ENCODE measurements at regions not wholly inside any gene's neighbourhood (a gene's known extent, or its start where the extent isn't known, plus 50 kb on each side); places are given as distances from the start of the nearest gene placed in this dataset.
"Not testable (repeated sequence)": the region's sequence is repeated elsewhere in the genome, so short reads cannot be mapped to it uniquely, and the experiment has no call there.

GRCh38 chr5:164300295-164300694 is 794.9 kb downstream of the MAT2B start:
- DNase-seq (ENCODE audit: low spot score), result no peak

DNA sequence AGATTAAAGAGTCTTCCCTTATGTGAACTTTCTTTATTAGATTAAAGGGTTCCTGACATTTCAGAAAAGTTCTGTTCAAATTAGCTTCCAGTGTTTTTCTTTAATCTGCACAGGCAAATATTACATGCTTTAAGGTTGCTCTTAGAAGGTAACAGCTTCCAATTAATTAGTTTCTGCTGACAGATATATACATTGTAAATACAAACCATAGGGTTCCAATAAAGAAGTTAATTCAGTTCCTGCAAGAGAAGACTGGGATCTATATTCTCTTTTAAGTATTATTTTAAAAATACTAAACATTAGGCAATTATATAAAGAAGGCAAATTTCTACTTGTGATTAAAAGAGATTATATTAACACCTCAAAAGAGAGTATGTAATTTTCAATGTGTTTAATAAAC is 795.7 kb downstream of the MAT2B start:
- DNase-seq (ENCODE audit: low spot score), result no peak

DNA sequence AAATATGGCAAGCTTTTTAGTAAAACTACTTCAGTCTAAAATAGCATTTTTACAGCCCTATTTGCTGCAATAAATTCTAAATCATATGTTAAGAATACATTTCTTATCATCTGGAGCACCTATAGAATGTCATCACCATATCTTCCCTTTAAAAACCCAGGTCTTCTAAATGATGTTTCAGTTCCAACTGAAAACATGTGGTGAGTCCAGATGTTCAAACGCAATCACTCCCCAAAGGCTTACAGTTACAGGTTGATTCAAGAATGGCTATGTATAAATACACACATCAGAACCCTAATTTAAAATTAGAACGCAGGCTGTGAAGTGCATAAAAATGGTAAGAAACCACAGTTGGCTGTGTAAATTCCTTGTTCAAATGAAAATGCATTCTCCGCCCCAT is 796.3 kb downstream of the MAT2B start:
- no peak for DNase-seq (ENCODE audit: low spot score)

GRCh38 chr5:164302533-164303235 is 797.3 kb downstream of the MAT2B start:
- no peak for DNase-seq (ENCODE audit: low spot score)

- DNase-seq (ENCODE audit: low spot score), result no peak
Observed at GRCh38 chr5:164303646-164304215, 798.3 kb downstream of the MAT2B start.

DNA sequence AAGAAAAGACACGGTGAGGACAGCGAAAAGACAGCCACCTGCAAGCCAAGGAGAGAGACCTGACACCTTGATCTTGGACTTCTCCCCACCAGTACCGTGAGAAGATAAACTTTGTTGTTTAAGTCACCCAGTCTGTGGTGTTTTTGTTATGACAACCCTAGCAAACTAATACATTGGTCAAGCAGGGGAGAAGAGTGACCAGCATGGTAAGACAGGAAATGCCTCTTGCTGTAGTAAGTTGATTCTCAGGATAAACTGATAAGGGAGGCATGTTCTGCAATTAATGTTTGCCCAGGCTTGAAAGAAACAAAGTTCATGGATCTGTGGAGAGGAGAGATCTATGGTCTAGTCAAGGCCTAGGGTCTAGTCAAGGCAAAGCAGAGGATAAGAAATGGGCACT is 801.2 kb downstream of the MAT2B start:
- DNase-seq (ENCODE audit: low spot score), result no peak

- DNase-seq (ENCODE audit: low spot score), result no peak
Observed at GRCh38 chr5:164312801-164313200, 807.4 kb downstream of the MAT2B start.

DNA sequence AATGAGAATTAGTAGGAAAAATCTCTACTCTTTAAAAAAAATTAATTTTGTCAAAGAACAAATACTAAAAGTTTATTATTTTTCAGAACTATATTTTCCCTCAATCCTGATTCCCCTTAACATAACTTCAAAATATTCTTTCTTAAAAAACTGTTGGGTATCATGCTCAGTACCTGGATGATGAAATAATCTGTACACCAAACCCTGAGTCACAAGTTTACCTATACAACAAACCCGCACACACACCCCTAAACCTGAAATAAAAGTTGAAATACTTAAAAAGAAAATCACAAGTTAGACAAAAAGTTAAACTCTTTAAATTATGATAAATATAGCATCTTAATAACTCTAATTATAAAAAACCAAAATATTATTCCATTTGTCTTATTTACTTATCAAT is 812.3 kb downstream of the MAT2B start:
- DNase-seq (ENCODE audit: low spot score), result no peak

DNA sequence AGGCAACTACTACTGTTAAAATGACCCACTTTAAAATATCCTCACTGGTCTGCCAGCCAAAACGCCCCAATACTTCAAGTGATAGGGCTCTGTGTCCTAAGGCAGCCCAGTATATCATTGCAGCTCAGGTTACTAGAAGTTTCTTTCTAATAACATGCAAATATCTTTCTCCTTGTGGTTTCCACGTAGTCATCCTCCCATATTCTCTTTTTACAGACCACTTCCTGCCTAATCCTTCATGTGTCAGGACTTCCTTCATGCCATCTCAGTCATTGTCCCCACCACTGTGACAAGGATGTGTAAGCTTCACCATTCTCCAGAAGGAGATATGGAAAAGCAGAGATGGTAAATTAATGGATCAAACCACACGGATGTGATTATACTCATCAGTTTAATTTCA is 813.7 kb downstream of the MAT2B start:
- DNase-seq (ENCODE audit: low spot score), result no peak

GRCh38 chr5:164324239-164324638 is 818.8 kb downstream of the MAT2B start:
- no peak for DNase-seq (ENCODE audit: low spot score)

- DNase-seq (ENCODE audit: low spot score), result no peak
Observed at GRCh38 chr5:164326219-164326618, 820.8 kb downstream of the MAT2B start.

DNA sequence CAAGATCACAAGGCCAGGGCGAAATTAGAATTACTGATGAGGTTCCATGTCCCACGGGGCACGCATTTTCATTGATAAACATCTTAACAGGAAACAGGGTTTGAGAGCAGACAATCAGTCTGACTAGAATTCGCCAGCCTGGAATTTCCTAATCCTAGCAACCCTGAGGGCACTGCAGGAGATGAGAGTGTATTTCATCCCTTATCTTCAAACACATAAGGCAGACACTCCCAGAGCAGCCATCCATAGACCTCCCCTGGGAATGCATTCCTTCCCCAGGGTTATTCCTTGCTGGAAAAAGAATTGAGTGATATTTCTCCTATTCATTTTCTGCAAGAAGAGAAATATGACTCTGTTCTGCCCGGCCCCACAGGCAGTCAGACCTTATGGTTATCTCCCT is 821.7 kb downstream of the MAT2B start:
- not testable (repeated sequence) for DNase-seq (ENCODE audit: low spot score)

DNA sequence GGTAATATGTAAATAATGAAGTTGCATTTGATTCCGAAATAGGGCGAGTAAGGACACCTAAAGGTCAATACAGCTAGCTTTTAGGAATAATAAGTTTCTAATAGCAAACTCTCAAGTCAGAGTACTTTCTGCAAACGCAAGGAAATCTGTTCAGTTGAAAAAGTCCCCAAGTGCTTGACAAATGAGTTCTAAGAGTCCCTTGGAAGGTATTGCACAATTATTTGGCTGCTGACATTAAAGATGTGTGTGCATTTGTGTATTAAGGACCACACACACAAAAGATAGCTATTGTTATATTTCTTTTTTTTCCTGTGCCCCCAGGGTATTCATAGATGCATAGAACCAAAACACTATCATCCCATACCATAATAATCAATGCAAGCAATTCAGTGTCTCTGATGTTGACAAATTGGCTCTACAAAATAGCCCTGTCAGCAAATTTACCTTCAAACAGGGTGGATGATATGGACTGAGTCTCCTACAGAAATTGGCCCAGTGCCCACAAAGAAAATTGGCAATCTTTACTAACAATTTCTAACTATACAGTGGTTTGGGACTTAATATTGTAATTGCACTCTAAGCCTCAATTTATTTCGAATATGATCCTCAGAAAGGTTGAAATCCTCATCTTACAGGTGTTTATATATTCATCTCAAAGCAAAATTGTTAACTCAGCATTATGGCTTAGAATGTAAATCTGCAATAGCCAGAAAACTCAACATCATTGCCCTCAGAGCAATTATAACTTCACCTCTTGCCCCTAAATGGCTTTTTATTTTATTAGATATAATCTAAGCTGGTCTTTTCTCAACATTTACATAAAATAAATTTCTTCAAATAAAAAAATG is 827.2 kb downstream of the MAT2B start:
- no peak for DNase-seq (ENCODE audit: low spot score)

DNA sequence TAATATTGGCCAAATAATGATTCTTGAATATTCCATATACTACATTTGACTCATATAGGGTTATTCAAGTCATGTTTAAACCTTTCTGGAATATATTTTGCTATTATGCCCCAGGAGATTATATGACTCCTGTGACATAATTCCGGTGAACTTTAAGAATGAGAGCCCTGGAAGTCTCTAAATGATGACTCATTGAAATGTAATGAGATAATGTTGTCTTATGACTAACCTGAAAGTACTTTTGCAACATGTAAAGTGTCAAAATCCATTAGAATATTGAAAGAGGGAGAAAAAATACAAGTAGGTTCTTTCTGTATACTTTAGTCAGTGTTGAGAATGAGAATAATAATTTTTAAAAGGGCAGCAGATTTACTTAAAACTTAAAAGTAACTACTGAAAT is 830.4 kb downstream of the MAT2B start:
- DNase-seq (ENCODE audit: low spot score), result no peak

DNA sequence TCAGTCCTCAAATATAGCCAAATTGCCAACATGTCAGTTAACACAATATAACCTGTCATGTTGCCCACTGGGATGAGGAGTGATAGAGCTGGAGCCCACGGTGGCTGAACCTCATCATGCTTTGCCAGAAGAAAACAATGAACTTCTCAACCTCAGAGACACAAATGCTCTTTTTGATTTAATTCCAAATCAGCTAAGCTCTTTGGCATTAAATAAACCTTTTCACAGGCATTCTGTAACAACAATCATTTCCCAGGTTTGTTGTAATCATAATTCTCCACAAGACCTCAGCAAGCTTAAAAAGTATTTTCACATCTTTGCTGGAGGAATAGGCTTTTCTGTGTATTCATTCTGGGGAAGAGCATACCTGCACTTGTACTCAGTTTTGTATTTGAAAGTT is 830.9 kb downstream of the MAT2B start:
- no peak for DNase-seq (ENCODE audit: low spot score)

DNA sequence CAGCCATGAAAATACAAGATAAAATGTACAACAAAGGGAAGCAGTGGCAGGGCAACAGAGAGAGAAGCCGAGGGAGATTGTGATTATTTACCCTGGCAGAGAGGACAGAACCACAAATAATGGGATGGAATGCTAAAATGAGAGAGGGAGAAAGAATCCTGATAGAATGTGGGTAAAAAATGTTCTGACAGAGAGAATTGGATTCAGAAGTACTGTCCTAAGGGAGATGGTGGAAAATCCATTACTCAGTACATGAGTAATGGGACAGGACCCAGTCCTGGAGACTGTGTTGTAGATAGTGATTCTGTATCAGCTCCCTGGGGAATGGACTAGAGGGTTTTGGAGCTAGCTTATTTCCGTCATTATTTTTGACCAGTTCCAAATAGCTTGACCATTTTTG is 831.5 kb downstream of the MAT2B start:
- DNase-seq (ENCODE audit: low spot score), result no peak

DNA sequence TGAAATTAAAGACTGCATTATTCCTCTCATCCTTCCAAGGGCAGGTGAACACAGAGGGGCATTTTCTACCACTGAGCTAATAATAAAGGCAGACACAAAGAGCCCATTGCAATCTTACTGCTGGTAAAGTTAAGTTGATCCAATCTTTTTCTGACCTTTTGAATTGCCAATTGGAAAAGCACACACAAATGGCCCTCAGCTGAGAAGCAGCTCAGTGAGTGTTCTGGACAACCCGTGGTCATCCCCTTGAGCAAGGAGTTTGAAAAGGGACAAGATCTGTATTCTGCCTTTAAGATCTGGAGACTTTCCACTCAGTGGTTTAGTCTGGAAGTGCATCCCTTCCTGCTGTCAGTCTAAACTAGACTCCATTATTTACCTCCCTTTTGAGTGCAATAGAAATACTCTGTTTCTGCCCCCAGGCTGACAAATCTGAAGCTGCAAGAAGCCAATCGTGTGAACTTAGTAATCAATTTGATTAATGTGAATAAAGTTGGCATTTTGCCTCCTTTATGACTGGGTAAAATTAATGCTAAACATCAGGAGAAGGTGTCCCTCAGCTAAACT is 835.7 kb downstream of the MAT2B start:
- no peak for DNase-seq (ENCODE audit: low spot score)

GRCh38 chr5:164345173-164345849 is 839.9 kb downstream of the MAT2B start:
- no peak for DNase-seq (ENCODE audit: low spot score)

DNA sequence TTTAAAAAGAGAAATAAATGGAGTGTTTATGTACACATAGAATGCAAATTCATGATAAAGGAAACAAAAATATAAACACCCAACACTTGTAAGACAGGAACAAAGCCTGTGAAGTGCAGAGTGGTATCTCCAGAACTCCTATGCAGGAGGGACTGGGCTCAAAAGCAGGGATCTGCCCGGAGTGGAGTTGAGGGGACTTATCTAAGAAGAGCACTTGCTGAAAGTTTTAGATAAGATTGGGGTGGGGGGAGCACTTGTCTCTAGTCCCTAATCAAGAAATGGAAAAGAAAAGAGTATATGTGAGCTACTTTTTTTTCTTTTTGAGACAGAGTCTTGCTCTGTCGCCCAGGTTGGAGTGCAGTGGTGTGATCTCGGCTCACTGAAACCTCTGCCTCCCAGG is 840.4 kb downstream of the MAT2B start:
- no peak for DNase-seq (ENCODE audit: low spot score)

GRCh38 chr5:164346785-164347630 is 841.6 kb downstream of the MAT2B start:
- no peak for DNase-seq (ENCODE audit: low spot score)

GRCh38 chr5:164350236-164350635 is 844.8 kb downstream of the MAT2B start:
- no peak for DNase-seq (ENCODE audit: low spot score)
